GM12878 (cell line): ENCODE measurements at regions not wholly inside any gene's neighbourhood (a gene's known extent, or its start where the extent isn't known, plus 50 kb on each side); places are given as distances from the start of the nearest gene placed in this dataset.
A peak's percentile ranks its signal among the peaks of the same experiment; 100 is the strongest.

Experiments used
- CHD1 ChIP-seq: IDR thresholded peaks from 2 replicates; pipeline ENCODE4 v1.6.1; 2012; ENCODE audit warnings: low read depth, low read length, improper control_type of control experiment
- CHD4 ChIP-seq: fragments of 200-600 bp; sonication (generic); IDR thresholded peaks from 2 replicates; pipeline ENCODE4 v1.6.1; 2016; ENCODE audit warnings: mild to moderate bottlenecking
- GABPA ChIP-seq: IDR thresholded peaks from 2 replicates; pipeline ENCODE4 v1.6.1; 2014; ENCODE audit warnings: antibody characterized with exemption, low read depth, mild to moderate bottlenecking, inconsistent platforms
- GATAD2B ChIP-seq: fragments of 450-650 bp; conservative IDR thresholded peaks from 2 replicates; pipeline ENCODE4 v1.6.1; 2017; ENCODE audit warnings: low read depth, mild to moderate bottlenecking, moderate library complexity
- HDAC2 ChIP-seq: fragments of 200-600 bp; sonication (generic); IDR thresholded peaks from 2 replicates; pipeline ENCODE4 v1.6.1; 2017
- IRF4 ChIP-seq: IDR thresholded peaks from 2 replicates; pipeline ENCODE4 v1.6.1; 2011; ENCODE audit warnings: low read depth, low read length
- NBN ChIP-seq: fragments of 450-650 bp; IDR thresholded peaks from 2 replicates; pipeline ENCODE4 v1.6.1; 2016
- NKRF ChIP-seq: fragments of 450-650 bp; conservative IDR thresholded peaks from 2 replicates; pipeline ENCODE4 v1.6.1; 2017; ENCODE audit warnings: mild to moderate bottlenecking, moderate library complexity
- NR2C1 ChIP-seq: fragments of 450-650 bp; IDR thresholded peaks from 2 replicates; pipeline ENCODE4 v1.6.1; 2017; ENCODE audit warnings: antibody characterized with exemption, mild to moderate bottlenecking, moderate library complexity
- NR2F1 ChIP-seq: fragments of 450-650 bp; conservative IDR thresholded peaks from 2 replicates; pipeline ENCODE4 v1.6.1; 2017; ENCODE audit warnings: mild to moderate bottlenecking
- PML ChIP-seq: IDR thresholded peaks from 2 replicates; pipeline ENCODE4 v1.6.1; 2012; ENCODE audit warnings: low read length, inconsistent platforms
- RB1 ChIP-seq: fragments of 450-650 bp; formaldehyde crosslinking; IDR thresholded peaks from 2 replicates; pipeline ENCODE4 v1.6.1; 2017; ENCODE audit warnings: mild to moderate bottlenecking, borderline replicate concordance
- RUNX3 ChIP-seq: IDR thresholded peaks from 2 replicates; pipeline ENCODE4 v1.6.1; 2012; ENCODE audit warnings: low read length, inconsistent platforms
- TCF3 ChIP-seq: IDR thresholded peaks from 2 replicates; pipeline ENCODE4 v1.6.1; 2012; ENCODE audit warnings: low read depth, mild to moderate bottlenecking, low read length, borderline replicate concordance; ENCODE audit not compliant: insufficient read depth
- WRNIP1 ChIP-seq: IDR thresholded peaks from 2 replicates; pipeline ENCODE4 v1.6.1; 2011; ENCODE audit warnings: low read depth, low read length, improper control_type of control experiment, borderline replicate concordance
- YY1 ChIP-seq: IDR thresholded peaks from 2 replicates; pipeline ENCODE4 v1.6.1; 2011; ENCODE audit warnings: low read depth, mild to moderate bottlenecking, low read length
- TF ChIP-seq, protein P1 (sequence below), 3 experiments: IDR thresholded peaks in 2 of 3; conservative IDR thresholded peaks in 1 of 3; 2 replicates each; pipeline ENCODE4 v1.5.1; 2011; ENCODE audit warnings: low read depth in 3 of 3, low read length in 3 of 3, mild to moderate bottlenecking in 3 of 3, control low read depth in 2 of 3, moderate library complexity in 2 of 3, inconsistent platforms in 1 of 3, mixed read lengths in 1 of 3; ENCODE audit not compliant: control insufficient read depth in 2 of 3, insufficient read depth in 1 of 3; ENCODE audit errors: extremely low read depth in 1 of 3
- TF ChIP-seq, protein P2 (sequence below): IDR thresholded peaks from 2 replicates; pipeline ENCODE4 v1.6.1; 2012; ENCODE audit warnings: low read depth, low read length, improper control_type of control experiment
- TF ChIP-seq, protein P3 (sequence below): IDR thresholded peaks from 2 replicates; pipeline ENCODE4 v1.6.1; 2012; ENCODE audit warnings: improper control_type of control experiment, low read depth, low read length; ENCODE audit not compliant: insufficient replicate concordance

DNA sequence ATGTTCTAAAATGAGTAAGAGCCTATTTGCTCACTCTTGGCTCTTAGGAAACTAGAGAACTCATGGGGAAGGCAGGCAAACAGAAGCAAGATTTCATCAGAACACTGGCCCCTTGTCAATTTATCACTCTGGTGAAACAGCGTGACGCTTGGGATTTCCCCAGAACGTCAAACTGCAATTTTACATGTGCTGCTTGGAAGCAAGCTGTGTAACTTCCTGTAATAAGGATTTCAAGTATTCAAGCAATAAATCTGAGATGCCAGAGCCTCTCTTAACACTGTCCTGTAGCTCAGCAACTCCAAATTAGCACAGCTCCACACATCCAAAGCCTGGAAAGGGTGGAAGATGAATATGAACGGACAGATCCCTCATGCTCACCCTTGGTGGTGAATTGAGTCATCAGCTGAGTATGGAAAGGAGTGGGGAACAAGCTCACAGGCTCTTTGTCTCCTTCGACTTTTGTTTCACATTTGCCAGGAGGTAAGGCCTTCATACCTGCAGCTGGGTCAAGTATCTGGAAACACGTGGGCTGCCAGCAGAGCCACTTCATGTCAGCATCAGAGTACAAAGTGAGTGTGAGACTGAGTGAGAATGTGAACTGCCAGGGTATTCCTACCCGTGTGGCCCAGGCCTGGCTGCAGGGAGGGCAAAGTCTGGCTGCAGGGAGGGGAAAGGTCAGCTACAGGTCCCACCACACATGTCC is 140.4 kb upstream of the NAMPT start (continued):
- TF ChIP-seq, protein P1, sequence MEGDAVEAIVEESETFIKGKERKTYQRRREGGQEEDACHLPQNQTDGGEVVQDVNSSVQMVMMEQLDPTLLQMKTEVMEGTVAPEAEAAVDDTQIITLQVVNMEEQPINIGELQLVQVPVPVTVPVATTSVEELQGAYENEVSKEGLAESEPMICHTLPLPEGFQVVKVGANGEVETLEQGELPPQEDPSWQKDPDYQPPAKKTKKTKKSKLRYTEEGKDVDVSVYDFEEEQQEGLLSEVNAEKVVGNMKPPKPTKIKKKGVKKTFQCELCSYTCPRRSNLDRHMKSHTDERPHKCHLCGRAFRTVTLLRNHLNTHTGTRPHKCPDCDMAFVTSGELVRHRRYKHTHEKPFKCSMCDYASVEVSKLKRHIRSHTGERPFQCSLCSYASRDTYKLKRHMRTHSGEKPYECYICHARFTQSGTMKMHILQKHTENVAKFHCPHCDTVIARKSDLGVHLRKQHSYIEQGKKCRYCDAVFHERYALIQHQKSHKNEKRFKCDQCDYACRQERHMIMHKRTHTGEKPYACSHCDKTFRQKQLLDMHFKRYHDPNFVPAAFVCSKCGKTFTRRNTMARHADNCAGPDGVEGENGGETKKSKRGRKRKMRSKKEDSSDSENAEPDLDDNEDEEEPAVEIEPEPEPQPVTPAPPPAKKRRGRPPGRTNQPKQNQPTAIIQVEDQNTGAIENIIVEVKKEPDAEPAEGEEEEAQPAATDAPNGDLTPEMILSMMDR (IDR thresholded peaks at IDR 0.05 in 2 of 3, conservative IDR thresholded peaks at IDR 0.05 in 1 of 3; ENCODE audit: control insufficient read depth in 2 of 3, extremely low read depth in 1 of 3, insufficient read depth in 1 of 3, low read depth in 3 of 3, low read length in 3 of 3): no peak
- TF ChIP-seq, protein P2, sequence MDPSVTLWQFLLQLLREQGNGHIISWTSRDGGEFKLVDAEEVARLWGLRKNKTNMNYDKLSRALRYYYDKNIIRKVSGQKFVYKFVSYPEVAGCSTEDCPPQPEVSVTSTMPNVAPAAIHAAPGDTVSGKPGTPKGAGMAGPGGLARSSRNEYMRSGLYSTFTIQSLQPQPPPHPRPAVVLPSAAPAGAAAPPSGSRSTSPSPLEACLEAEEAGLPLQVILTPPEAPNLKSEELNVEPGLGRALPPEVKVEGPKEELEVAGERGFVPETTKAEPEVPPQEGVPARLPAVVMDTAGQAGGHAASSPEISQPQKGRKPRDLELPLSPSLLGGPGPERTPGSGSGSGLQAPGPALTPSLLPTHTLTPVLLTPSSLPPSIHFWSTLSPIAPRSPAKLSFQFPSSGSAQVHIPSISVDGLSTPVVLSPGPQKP: no peak
- peak; percentile 32; the same call in 1 of the 2 replicates for TF ChIP-seq NKRF
- TF ChIP-seq NR2C1: 0 out of 2 replicates have a peak, but pooled peaks have one; percentile 27
- TF ChIP-seq RB1: no peak
- 0 out of 2 replicates have a peak, but pooled peaks have one; percentile 88 for TF ChIP-seq WRNIP1
- no peak for TF ChIP-seq CHD4
- TF ChIP-seq HDAC2: no peak
- peak; percentile 70; the same call in 1 of the 2 replicates for TF ChIP-seq NBN
- peak; percentile 61; the same call in 1 of the 2 replicates for TF ChIP-seq GATAD2B
- TF ChIP-seq IRF4: peak; percentile 39; the same call in 1 of the 2 replicates
- no peak for TF ChIP-seq YY1
- TF ChIP-seq, protein P3, sequence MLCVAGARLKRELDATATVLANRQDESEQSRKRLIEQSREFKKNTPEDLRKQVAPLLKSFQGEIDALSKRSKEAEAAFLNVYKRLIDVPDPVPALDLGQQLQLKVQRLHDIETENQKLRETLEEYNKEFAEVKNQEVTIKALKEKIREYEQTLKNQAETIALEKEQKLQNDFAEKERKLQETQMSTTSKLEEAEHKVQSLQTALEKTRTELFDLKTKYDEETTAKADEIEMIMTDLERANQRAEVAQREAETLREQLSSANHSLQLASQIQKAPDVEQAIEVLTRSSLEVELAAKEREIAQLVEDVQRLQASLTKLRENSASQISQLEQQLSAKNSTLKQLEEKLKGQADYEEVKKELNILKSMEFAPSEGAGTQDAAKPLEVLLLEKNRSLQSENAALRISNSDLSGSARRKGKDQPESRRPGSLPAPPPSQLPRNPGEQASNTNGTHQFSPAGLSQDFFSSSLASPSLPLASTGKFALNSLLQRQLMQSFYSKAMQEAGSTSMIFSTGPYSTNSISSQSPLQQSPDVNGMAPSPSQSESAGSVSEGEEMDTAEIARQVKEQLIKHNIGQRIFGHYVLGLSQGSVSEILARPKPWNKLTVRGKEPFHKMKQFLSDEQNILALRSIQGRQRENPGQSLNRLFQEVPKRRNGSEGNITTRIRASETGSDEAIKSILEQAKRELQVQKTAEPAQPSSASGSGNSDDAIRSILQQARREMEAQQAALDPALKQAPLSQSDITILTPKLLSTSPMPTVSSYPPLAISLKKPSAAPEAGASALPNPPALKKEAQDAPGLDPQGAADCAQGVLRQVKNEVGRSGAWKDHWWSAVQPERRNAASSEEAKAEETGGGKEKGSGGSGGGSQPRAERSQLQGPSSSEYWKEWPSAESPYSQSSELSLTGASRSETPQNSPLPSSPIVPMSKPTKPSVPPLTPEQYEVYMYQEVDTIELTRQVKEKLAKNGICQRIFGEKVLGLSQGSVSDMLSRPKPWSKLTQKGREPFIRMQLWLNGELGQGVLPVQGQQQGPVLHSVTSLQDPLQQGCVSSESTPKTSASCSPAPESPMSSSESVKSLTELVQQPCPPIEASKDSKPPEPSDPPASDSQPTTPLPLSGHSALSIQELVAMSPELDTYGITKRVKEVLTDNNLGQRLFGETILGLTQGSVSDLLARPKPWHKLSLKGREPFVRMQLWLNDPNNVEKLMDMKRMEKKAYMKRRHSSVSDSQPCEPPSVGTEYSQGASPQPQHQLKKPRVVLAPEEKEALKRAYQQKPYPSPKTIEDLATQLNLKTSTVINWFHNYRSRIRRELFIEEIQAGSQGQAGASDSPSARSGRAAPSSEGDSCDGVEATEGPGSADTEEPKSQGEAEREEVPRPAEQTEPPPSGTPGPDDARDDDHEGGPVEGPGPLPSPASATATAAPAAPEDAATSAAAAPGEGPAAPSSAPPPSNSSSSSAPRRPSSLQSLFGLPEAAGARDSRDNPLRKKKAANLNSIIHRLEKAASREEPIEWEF: peak; percentile 47
- 0 out of 2 replicates have a peak, but pooled peaks have one; percentile 56 for TF ChIP-seq CHD1
- TF ChIP-seq RUNX3: peak; percentile 26; the same call in 1 of the 2 replicates
- TF ChIP-seq NR2F1: peak; percentile 68
- 0 out of 2 replicates have a peak, but pooled peaks have one; percentile 40 for TF ChIP-seq GABPA
- TF ChIP-seq PML: peak; percentile 48; the same call in 1 of the 2 replicates
- no peak for TF ChIP-seq TCF3
